ENCODE measurements at regions not wholly inside any gene's neighbourhood (a gene's known extent, or its start where the extent isn't known, plus 50 kb on each side); places are given as distances from the start of the nearest gene placed in this dataset.

DNA sequence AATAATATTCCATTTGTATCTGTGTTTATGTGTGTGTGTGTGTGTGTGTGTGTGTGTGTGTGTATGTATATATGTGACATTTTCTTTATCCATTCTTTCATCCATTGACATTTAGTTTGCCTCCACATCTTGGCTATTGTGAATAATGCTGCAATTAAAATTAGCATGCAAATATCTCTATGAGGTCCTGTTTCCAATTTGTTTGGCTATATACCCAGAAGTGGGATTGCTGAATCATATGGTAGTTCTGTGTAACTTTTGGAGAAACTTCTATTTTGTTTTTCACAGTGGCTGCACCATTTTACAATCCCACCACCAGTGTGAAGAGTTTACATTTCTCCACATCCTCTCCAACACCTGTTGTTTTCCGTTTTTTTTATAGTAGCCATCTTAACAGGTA, 53.1 kb downstream of the CH25H start:
- TF ChIP-seq, protein P1, sequence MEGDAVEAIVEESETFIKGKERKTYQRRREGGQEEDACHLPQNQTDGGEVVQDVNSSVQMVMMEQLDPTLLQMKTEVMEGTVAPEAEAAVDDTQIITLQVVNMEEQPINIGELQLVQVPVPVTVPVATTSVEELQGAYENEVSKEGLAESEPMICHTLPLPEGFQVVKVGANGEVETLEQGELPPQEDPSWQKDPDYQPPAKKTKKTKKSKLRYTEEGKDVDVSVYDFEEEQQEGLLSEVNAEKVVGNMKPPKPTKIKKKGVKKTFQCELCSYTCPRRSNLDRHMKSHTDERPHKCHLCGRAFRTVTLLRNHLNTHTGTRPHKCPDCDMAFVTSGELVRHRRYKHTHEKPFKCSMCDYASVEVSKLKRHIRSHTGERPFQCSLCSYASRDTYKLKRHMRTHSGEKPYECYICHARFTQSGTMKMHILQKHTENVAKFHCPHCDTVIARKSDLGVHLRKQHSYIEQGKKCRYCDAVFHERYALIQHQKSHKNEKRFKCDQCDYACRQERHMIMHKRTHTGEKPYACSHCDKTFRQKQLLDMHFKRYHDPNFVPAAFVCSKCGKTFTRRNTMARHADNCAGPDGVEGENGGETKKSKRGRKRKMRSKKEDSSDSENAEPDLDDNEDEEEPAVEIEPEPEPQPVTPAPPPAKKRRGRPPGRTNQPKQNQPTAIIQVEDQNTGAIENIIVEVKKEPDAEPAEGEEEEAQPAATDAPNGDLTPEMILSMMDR (IDR thresholded peaks at IDR 0.05), result no peak
- TF ChIP-seq POLR2A (IDR thresholded peaks at IDR 0.05), result no peak
